H1 (cell line): ENCODE measurements at regions not wholly inside any gene's neighbourhood (a gene's known extent, or its start where the extent isn't known, plus 50 kb on each side); places are given as distances from the start of the nearest gene placed in this dataset.

ENCODE experiments used
- POLR2A ChIP-seq, 2 experiments: IDR thresholded peaks; 1 replicate in 1 of 2; 2 replicates in 1 of 2; pipeline ENCODE4 v1.6.1; 2011; ENCODE audit warnings: low read depth in 2 of 2, low read length in 2 of 2, mild to moderate bottlenecking in 2 of 2; ENCODE audit errors: control extremely low read depth in 1 of 2
- SIX5 ChIP-seq: IDR thresholded peaks from 2 replicates; pipeline ENCODE4 v1.6.1; 2011; ENCODE audit warnings: mild to moderate bottlenecking, low read depth, low read length

GRCh38 chr5:68966596-68966995 is 127.2 kb upstream of the SLC30A5 start (continued):
- no peak for TF ChIP-seq POLR2A (IDR thresholded peaks at IDR 0.05; ENCODE audit: control extremely low read depth in 1 of 2, low read depth in 2 of 2, low read length in 2 of 2)
- no peak for TF ChIP-seq SIX5
